OCI-LY3 (cell line): ENCODE measurements at regions not wholly inside any gene's neighbourhood (a gene's known extent, or its start where the extent isn't known, plus 50 kb on each side); places are given as distances from the start of the nearest gene placed in this dataset.

Experiments
- H2AFZ ChIP-seq: fragments of 200-600, 300-600 bp; shearing (Covaris generic); 2 replicates; pipeline ENCODE4 v1.6.0; 2014; ENCODE audit warnings: antibody characterized with exemption, low read depth, low read length
- H3K27ac ChIP-seq: fragments of 200-600, 300-600 bp; sonication (generic); 2 replicates; pipeline ENCODE4 v1.5.1; 2014; ENCODE audit warnings: mild to moderate bottlenecking, low read length, moderate library complexity, mixed read lengths
- H3K27me3 ChIP-seq: fragments of 200-600, 300-600 bp; sonication (generic); 2 replicates; pipeline ENCODE4 v1.6.1; 2014; ENCODE audit warnings: low read depth, low read length, mixed read lengths
- H3K36me3 ChIP-seq: fragments of 200-600, 300-600 bp; sonication (generic); replicated peaks from 2 replicates; pipeline ENCODE3; 2014; ENCODE audit warnings: low read depth, low read length, mixed read lengths
- H3K4me1 ChIP-seq: fragments of 300-600, 200-600 bp; sonication (generic); 2 replicates; pipeline ENCODE4 v1.6.1; 2014; ENCODE audit warnings: low read length, mixed read lengths
- H3K4me2 ChIP-seq: fragments of 200-600, 300-600 bp; sonication (generic); 2 replicates; pipeline ENCODE4 v1.6.1; 2014; ENCODE audit warnings: low read length, mixed read lengths
- H3K4me3 ChIP-seq: fragments of 300-600, 200-600 bp; sonication (generic); 2 replicates; pipeline ENCODE4 v1.5.1; 2014; ENCODE audit warnings: antibody characterized with exemption, mild to moderate bottlenecking, low read length, moderate library complexity
- H3K79me2 ChIP-seq: fragments of 300-600, 200-600 bp; shearing (Covaris generic); 2 replicates; pipeline ENCODE4 v1.6.1; 2014; ENCODE audit warnings: mild to moderate bottlenecking, low read length, mixed read lengths
- H3K9ac ChIP-seq: fragments of 300-600, 200-600 bp; shearing (Covaris generic); 2 replicates; pipeline ENCODE4 v1.6.0; 2014; ENCODE audit warnings: mild to moderate bottlenecking, low read length, moderate library complexity
- H3K9me3 ChIP-seq: fragments of 200-600, 300-600 bp; shearing (Covaris generic); 2 replicates; pipeline ENCODE4 v1.6.1; 2014; ENCODE audit warnings: low read length, mixed read lengths; ENCODE audit not compliant: insufficient read depth
- H4K20me1 ChIP-seq: fragments of 200-600, 300-600 bp; sonication (generic); 2 replicates; pipeline ENCODE4 v1.6.1; 2016; ENCODE audit warnings: low read length, mixed read lengths; ENCODE audit not compliant: insufficient read depth
- CTCF ChIP-seq: fragments of 200-600, 300-600 bp; sonication (generic); IDR thresholded peaks from 2 replicates; pipeline ENCODE4 v1.5.1; 2014; ENCODE audit warnings: antibody characterized with exemption, low read length, low read depth
- EZH2phosphoT487 ChIP-seq: fragments of 200-600 bp; shearing (Covaris generic); IDR thresholded peaks from 2 replicates; pipeline ENCODE4 v1.6.1; 2018; ENCODE audit warnings: antibody characterized with exemption, mixed run types, low read depth

- Histone ChIP-seq H3K27me3 (peaks cover 4% of the 10 kb centered on the region; the same call in 1 of the 2 replicates), H3K79me2 (no peaks in the 10 kb centered on the region), H3K4me3 (no peak overlapping the region), H3K9ac (no peak overlapping the region), H3K27ac (no peak overlapping the region), H3K36me3 (no peaks in the 10 kb centered on the region), H3K9me3 (no peaks in the 10 kb centered on the region), H3K4me1 (no peaks in the 10 kb centered on the region), H2AFZ (no peak overlapping the region), H4K20me1 (no peaks in the 10 kb centered on the region), H3K4me2 (no peak overlapping the region)
- TF ChIP-seq CTCF (no peak), EZH2phosphoT487 (no peak)
These were observed 63.4 kb upstream of the LINGO1 start for GRCh38 chr15:77695961-77696582.

GRCh38 chr15:77695548-77695947 is 62.8 kb upstream of the LINGO1 start:
- no peaks in the 10 kb centered on the region for H3K4me1 ChIP-seq
- no peak overlapping the region for H3K9ac ChIP-seq
- H2AFZ ChIP-seq, result no peak overlapping the region
- H3K36me3 ChIP-seq, result no peaks in the 10 kb centered on the region
- H3K9me3 ChIP-seq, result no peaks in the 10 kb centered on the region
- H3K27me3 ChIP-seq, result peaks cover 4% of the 10 kb centered on the region; the same call in 1 of the 2 replicates
- H3K4me2 ChIP-seq, result no peak overlapping the region
- no peak overlapping the region for H3K27ac ChIP-seq
- TF ChIP-seq CTCF (no peak), EZH2phosphoT487 (no peak)
- H3K4me3 ChIP-seq, result no peak overlapping the region
- no peaks in the 10 kb centered on the region for H3K79me2 ChIP-seq
- H4K20me1 ChIP-seq, result no peaks in the 10 kb centered on the region

- peaks cover 11% of the 10 kb centered on the region; the same call in 1 of the 2 replicates for H3K27me3 ChIP-seq
- H3K4me1 ChIP-seq, result no peaks in the 10 kb centered on the region
- H4K20me1 ChIP-seq, result no peaks in the 10 kb centered on the region
- no peak overlapping the region for H3K4me3 ChIP-seq
- H3K9me3 ChIP-seq, result no peaks in the 10 kb centered on the region
- no peak overlapping the region for H3K4me2 ChIP-seq
- no peaks in the 10 kb centered on the region for H3K36me3 ChIP-seq
- no peak overlapping the region for H3K27ac ChIP-seq
- no peak overlapping the region for H3K9ac ChIP-seq
- TF ChIP-seq CTCF, result no peak
- no peak for TF ChIP-seq EZH2phosphoT487
- no peaks in the 10 kb centered on the region for H3K79me2 ChIP-seq
- H2AFZ ChIP-seq, result no peak overlapping the region
These were observed 60.9 kb upstream of the LINGO1 start for GRCh38 chr15:77693576-77693975.

- no peak overlapping the region for H3K9ac ChIP-seq
- H4K20me1 ChIP-seq, result no peaks in the 10 kb centered on the region
- H3K4me2 ChIP-seq, result no peak overlapping the region
- no peaks in the 10 kb centered on the region for H3K36me3 ChIP-seq
- no peak overlapping the region for H3K4me3 ChIP-seq
- peaks cover 11% of the 10 kb centered on the region; the same call in 1 of the 2 replicates for H3K27me3 ChIP-seq
- H2AFZ ChIP-seq, result no peak overlapping the region
- no peak for TF ChIP-seq EZH2phosphoT487
- no peak for TF ChIP-seq CTCF
- H3K9me3 ChIP-seq, result no peaks in the 10 kb centered on the region
- H3K27ac ChIP-seq, result no peak overlapping the region
- no peaks in the 10 kb centered on the region for H3K79me2 ChIP-seq
- H3K4me1 ChIP-seq, result no peaks in the 10 kb centered on the region
These were observed 59.9 kb upstream of the LINGO1 start for GRCh38 chr15:77692614-77693013.
